Thoracic aorta (tissue), 2 donors: ENCODE measurements at regions not wholly inside any gene's neighbourhood (a gene's known extent, or its start where the extent isn't known, plus 50 kb on each side); places are given as distances from the start of the nearest gene placed in this dataset.

ENCODE experiments used
- ATAC-seq: fragments of 150-250 bp; one replicate; pipeline ENCODE4 v1.8.0; 2017; ENCODE audit warnings: low read depth; ENCODE audit not compliant: insufficient number of reproducible peaks, low FRiP score
- DNase-seq: peaks from one replicate; pipeline ENCODE4 v3.0.0-alpha.2; 2020; ENCODE audit warnings: low spot score
- H3K27ac ChIP-seq, 2 donors: fragments of 200-600 bp; sonication (generic); 1 replicate in 1 of 2; 2 replicates in 1 of 2; pipeline ENCODE4 v1.5.1; 2016; ENCODE audit warnings: mild to moderate bottlenecking in 2 of 2, moderate library complexity in 2 of 2
- H3K27me3 ChIP-seq: fragments of 200-600 bp; sonication (generic); replicated peaks from 2 replicates; pipeline ENCODE4 v1.6.0; 2016; ENCODE audit warnings: mild to moderate bottlenecking; ENCODE audit not compliant: insufficient read depth
- H3K36me3 ChIP-seq: fragments of 200-600 bp; sonication (generic); one replicate; pipeline ENCODE4 v1.5.1; 2016
- H3K4me1 ChIP-seq, 2 donors: fragments of 200-600 bp; sonication (generic); 1 replicate in 1 of 2; 2 replicates in 1 of 2; pipeline versions ENCODE4 v1.5.1 to v1.6.0; 2016; ENCODE audit warnings: low read depth in 2 of 2, mild to moderate bottlenecking in 1 of 2; ENCODE audit not compliant: control insufficient read depth in 1 of 2
- H3K4me3 ChIP-seq: fragments of 200-600 bp; sonication (generic); 2 replicates; pipeline ENCODE4 v1.5.1; 2016; ENCODE audit warnings: mild to moderate bottlenecking
- H3K9me3 ChIP-seq: fragments of 200-600 bp; sonication (generic); 2 replicates; pipeline ENCODE4 v1.5.1; 2016
- TF ChIP-seq, protein P1 (sequence below): fragments of 200-600 bp; sonication (generic); IDR thresholded peaks from one replicate; pipeline ENCODE4 v1.5.1; 2019; ENCODE audit warnings: antibody characterized with exemption

DNA sequence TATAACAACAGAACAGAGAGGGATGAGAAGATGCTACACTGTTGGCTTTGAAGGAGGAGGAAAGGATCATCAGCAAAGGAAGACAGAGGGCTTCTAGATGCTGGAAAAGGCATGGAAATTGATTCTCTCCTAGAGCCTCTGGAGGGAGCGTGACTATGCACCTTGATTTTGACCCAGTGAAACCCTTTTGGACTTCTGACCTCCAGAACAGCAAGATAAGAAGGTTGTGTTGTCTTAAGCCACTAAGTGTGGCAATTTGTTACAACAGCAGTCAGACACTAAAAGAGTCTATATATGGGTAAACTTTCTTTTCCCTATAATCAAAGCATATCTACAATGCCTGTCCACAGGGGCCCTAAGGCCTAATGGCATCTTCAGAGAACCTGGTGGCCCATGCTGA, 56.1 kb upstream of the MVB12B start:
- TF ChIP-seq, protein P1, sequence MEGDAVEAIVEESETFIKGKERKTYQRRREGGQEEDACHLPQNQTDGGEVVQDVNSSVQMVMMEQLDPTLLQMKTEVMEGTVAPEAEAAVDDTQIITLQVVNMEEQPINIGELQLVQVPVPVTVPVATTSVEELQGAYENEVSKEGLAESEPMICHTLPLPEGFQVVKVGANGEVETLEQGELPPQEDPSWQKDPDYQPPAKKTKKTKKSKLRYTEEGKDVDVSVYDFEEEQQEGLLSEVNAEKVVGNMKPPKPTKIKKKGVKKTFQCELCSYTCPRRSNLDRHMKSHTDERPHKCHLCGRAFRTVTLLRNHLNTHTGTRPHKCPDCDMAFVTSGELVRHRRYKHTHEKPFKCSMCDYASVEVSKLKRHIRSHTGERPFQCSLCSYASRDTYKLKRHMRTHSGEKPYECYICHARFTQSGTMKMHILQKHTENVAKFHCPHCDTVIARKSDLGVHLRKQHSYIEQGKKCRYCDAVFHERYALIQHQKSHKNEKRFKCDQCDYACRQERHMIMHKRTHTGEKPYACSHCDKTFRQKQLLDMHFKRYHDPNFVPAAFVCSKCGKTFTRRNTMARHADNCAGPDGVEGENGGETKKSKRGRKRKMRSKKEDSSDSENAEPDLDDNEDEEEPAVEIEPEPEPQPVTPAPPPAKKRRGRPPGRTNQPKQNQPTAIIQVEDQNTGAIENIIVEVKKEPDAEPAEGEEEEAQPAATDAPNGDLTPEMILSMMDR: no peak
- Histone ChIP-seq H3K27me3 (no peaks in the 10 kb centered on the region), H3K27ac (no peak overlapping the region), H3K4me3 (no peak overlapping the region), H3K4me1 (no peaks in the 10 kb centered on the region), H3K36me3 (no peaks in the 10 kb centered on the region), H3K9me3 (no peaks in the 10 kb centered on the region)
- DNase-seq: no peak
- no peak for ATAC-seq

DNA sequence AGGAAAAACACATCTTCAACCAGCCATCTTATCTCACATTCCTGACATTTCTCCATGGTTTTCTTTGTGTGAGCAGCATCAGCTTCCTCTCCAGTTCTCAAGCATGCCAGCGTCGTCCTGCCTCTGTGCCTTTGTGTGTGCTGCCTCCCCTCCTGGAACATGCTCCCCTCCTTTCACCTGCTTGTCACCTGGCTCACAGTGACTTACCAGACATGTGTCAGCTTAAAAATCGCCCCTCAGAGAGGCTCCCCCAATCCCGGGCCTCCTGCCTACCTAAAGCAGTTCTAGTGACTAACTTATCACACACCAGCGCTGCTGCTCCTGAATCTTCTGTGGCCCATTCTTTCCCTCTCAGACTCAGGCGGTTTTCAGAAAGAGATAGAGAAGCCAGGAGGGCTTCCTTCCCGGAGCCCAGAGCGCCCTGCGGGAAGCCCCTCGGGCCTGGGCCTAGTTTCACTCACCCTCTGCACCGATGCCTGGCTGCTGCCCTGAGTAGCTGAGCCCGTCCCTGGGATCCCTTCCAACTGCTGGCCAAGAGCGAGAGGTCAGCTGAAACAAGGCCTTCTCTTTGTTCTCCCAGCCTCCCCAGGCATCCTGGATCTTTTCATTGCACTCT, 51.1 kb upstream of the MVB12B start:
- H3K27ac ChIP-seq: no peak overlapping the region
- ATAC-seq: no peak
- TF ChIP-seq, protein P1: no peak
- H3K36me3 ChIP-seq: no peaks in the 10 kb centered on the region
- H3K4me1 ChIP-seq: no peaks in the 10 kb centered on the region
- H3K9me3 ChIP-seq: no peaks in the 10 kb centered on the region
- H3K27me3 ChIP-seq: no peaks in the 10 kb centered on the region
- no peak overlapping the region for H3K4me3 ChIP-seq
- no peak for DNase-seq

DNA sequence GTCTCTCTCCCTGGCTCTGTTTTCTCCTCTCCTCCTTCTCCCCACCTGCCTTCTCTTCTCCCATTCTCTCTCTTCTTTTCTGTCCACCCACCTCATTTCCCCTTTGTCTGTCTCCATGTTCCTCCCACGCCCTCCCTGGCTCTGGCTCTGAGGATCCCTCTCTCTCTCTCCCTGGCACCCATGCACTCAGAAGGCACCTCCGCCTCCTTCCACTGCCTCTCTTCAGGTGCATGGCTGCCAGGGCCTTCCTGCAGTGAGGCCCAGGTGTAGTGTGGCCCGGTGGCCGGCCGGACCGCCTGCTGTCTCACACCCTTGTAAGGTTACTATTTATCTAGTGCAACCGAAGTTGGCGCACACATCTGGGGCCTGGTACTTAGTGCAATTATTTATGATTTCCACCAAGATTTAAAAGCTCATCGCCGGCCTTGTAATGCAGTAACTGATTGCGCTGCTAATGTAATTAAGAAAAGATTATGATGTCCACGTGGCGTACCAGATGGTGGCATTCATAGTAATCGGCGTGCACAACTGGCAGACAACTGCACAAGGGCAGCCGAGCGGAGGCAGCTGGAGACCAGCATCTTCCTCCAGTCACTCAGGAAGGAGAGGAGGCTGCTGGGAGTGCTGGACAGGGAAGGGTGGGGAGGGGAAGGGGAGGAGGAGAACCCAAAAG, 50.4 kb upstream of the MVB12B start:
- ATAC-seq (no peak), DNase-seq (no peak)
- TF ChIP-seq, protein P1: no peak
- H3K4me3 ChIP-seq: no peak overlapping the region
- H3K4me1 ChIP-seq: no peaks in the 10 kb centered on the region
- no peaks in the 10 kb centered on the region for H3K36me3 ChIP-seq
- H3K9me3 ChIP-seq: no peaks in the 10 kb centered on the region
- no peak overlapping the region for H3K27ac ChIP-seq
- H3K27me3 ChIP-seq: no peaks in the 10 kb centered on the region
